IMR-90 (cell line): ENCODE measurements at regions not wholly inside any gene's neighbourhood (a gene's known extent, or its start where the extent isn't known, plus 50 kb on each side); places are given as distances from the start of the nearest gene placed in this dataset.

Experiments
- ATAC-seq: fragments of 200-7000 bp; cut with Tn5 transposase; 2 replicates; pipeline ENCODE4 v1.9.1; 2020; ENCODE audit warnings: low read depth, mild to moderate bottlenecking, moderate library complexity
- BruUV-seq: library from RNA; stranded (reverse); fragments of 400-500 nt; replicated peaks from 2 replicates; lab custom pipeline; 2021; lab: Mats Ljungman, UMichigan
- CTCF ChIA-PET: fragments of 300-600 bp; formaldehyde crosslinking; extraction: SDS; loops from one replicate; lab custom pipeline; 2021; ENCODE audit warnings: antibody characterized with exemption; lab: Yijun Ruan, JAX
- POLR2A ChIA-PET: fragments of 300-600 bp; sonication (Branson Sonifier 250); formaldehyde crosslinking; loops from one replicate; lab custom pipeline; 2022; ENCODE audit warnings: antibody characterized with exemption; ENCODE audit not compliant: unreplicated experiment; lab: Charles Lee
- DNase-seq: peaks from one replicate; pipeline ENCODE4 v3.0.0; 2013
- H2AFZ ChIP-seq: replicated peaks from 2 replicates; pipeline ENCODE3; 2013; ENCODE audit warnings: low read length, mild to moderate bottlenecking; ENCODE audit not compliant: poor library complexity
- H2AK5ac ChIP-seq: 2 replicates; pipeline ENCODE4 v1.6.1; 2013; ENCODE audit warnings: low read depth, low read length, inconsistent platforms
- H2AK9ac ChIP-seq: replicated peaks from 2 replicates; pipeline ENCODE3; 2013; ENCODE audit warnings: mild to moderate bottlenecking, low read depth, low read length, moderate library complexity; ENCODE audit not compliant: poor library complexity
- H2BK120ac ChIP-seq: 2 replicates; pipeline ENCODE4 v1.6.1; 2013; ENCODE audit warnings: low read depth, low read length, inconsistent platforms
- H2BK15ac ChIP-seq: 3 replicates; pipeline ENCODE4 v1.6.1; 2013; ENCODE audit warnings: low read depth, low read length, inconsistent platforms
- H2BK20ac ChIP-seq: 2 replicates; pipeline ENCODE4 v1.6.1; 2013; ENCODE audit warnings: low read depth, mild to moderate bottlenecking, inconsistent platforms, low read length, moderate library complexity
- H2BK5ac ChIP-seq: 2 replicates; pipeline ENCODE4 v1.6.1; 2013; ENCODE audit warnings: mild to moderate bottlenecking, low read depth, low read length, inconsistent platforms; ENCODE audit not compliant: poor library complexity, severe bottlenecking
- H3K14ac ChIP-seq: replicated peaks from 2 replicates; pipeline ENCODE4 v1.6.1; 2013; ENCODE audit warnings: low read depth, low read length, inconsistent platforms
- H3K18ac ChIP-seq: 2 replicates; pipeline ENCODE4 v1.6.1; 2013; ENCODE audit warnings: low read depth, low read length, control low read depth
- H3K23ac ChIP-seq: 2 replicates; pipeline ENCODE4 v1.6.1; 2013; ENCODE audit warnings: low read depth, low read length, inconsistent platforms
- H3K27ac ChIP-seq: 2 replicates; pipeline ENCODE4 v1.5.1; 2013; ENCODE audit warnings: mild to moderate bottlenecking, control low read depth, low read length; ENCODE audit not compliant: insufficient read depth
- H3K27me3 ChIP-seq: 2 replicates; pipeline ENCODE4 v1.6.1; 2013; ENCODE audit warnings: low read length; ENCODE audit not compliant: control insufficient read depth, insufficient read depth
- H3K36me3 ChIP-seq: 2 replicates; pipeline ENCODE4 v1.6.1; 2013; ENCODE audit warnings: low read length, mixed read lengths; ENCODE audit not compliant: control insufficient read depth, insufficient read depth
- H3K4ac ChIP-seq: 2 replicates; pipeline ENCODE4 v1.6.1; 2013; ENCODE audit warnings: low read depth, low read length, inconsistent platforms
- H3K4me1 ChIP-seq: 2 replicates; pipeline ENCODE4 v1.6.1; 2013; ENCODE audit warnings: low read length, mixed read lengths; ENCODE audit not compliant: control insufficient read depth, insufficient read depth
- H3K4me2 ChIP-seq: 2 replicates; pipeline ENCODE4 v1.6.1; 2013; ENCODE audit warnings: low read depth, mild to moderate bottlenecking, control low read depth, low read length, moderate library complexity
- H3K4me3 ChIP-seq: 2 replicates; pipeline ENCODE4 v1.5.1; 2013; ENCODE audit warnings: low read depth, mild to moderate bottlenecking, control low read depth, low read length, moderate library complexity; ENCODE audit not compliant: insufficient read depth
- H3K56ac ChIP-seq: 2 replicates; pipeline ENCODE4 v1.6.1; 2013; ENCODE audit warnings: low read length, inconsistent platforms; ENCODE audit not compliant: insufficient read depth; ENCODE audit errors: extremely low read depth
- H3K79me1 ChIP-seq, 2 experiments: 2 replicates each; pipeline ENCODE4 v1.6.1; 2013; ENCODE audit warnings: low read length in 2 of 2, inconsistent platforms in 1 of 2, low read depth in 1 of 2
- H3K9ac ChIP-seq: 2 replicates; pipeline ENCODE4 v1.6.1; 2013; ENCODE audit warnings: low read depth, low read length, control low read depth
- H3K9me1 ChIP-seq: 2 replicates; pipeline ENCODE4 v1.6.1; 2013; ENCODE audit warnings: low read length, inconsistent platforms; ENCODE audit not compliant: insufficient read depth
- H3K9me3 ChIP-seq: 2 replicates; pipeline ENCODE4 v1.6.1; 2013; ENCODE audit warnings: low read length; ENCODE audit not compliant: control insufficient read depth, insufficient read depth
- H4K20me1 ChIP-seq: 2 replicates; pipeline ENCODE4 v1.6.1; 2013; ENCODE audit warnings: low read length, inconsistent platforms; ENCODE audit not compliant: insufficient read depth
- H4K5ac ChIP-seq: 2 replicates; pipeline ENCODE4 v1.6.1; 2013; ENCODE audit warnings: mild to moderate bottlenecking, low read depth, low read length, control low read depth
- H4K8ac ChIP-seq, 2 experiments: 2 replicates each; pipeline ENCODE4 v1.6.1; 2013; ENCODE audit warnings: low read depth in 2 of 2, low read length in 2 of 2, control low read depth in 1 of 2, inconsistent platforms in 1 of 2
- H4K91ac ChIP-seq: 2 replicates; pipeline ENCODE4 v1.6.1; 2013; ENCODE audit warnings: low read depth, low read length, inconsistent platforms; ENCODE audit not compliant: insufficient read depth
- BHLHE40 ChIP-seq: fragments of 150-350 bp; IDR thresholded peaks from 2 replicates; pipeline ENCODE4 v1.6.1; 2016; ENCODE audit warnings: mild to moderate bottlenecking, low read depth, low read length
- CEBPB ChIP-seq: IDR thresholded peaks from 2 replicates; pipeline ENCODE4 v1.6.1; 2012; ENCODE audit warnings: low read depth, low read length, improper control_type of control experiment
- MAFK ChIP-seq: IDR thresholded peaks from 2 replicates; pipeline ENCODE4 v1.6.1; 2012; ENCODE audit warnings: low read depth, low read length, improper control_type of control experiment
- MAZ ChIP-seq: IDR thresholded peaks from 2 replicates; pipeline ENCODE4 v1.6.1; 2012; ENCODE audit warnings: low read depth, mild to moderate bottlenecking, low read length, improper control_type of control experiment, moderate library complexity, borderline replicate concordance
- RFX5 ChIP-seq: IDR thresholded peaks from 2 replicates; pipeline ENCODE4 v1.8.0; 2012; ENCODE audit warnings: low read depth, mild to moderate bottlenecking, low read length, moderate library complexity
- SMC3 ChIP-seq: fragments of 150-350 bp; IDR thresholded peaks from 2 replicates; pipeline ENCODE4 v1.6.1; 2016; ENCODE audit warnings: low read depth, mild to moderate bottlenecking, antibody characterized with exemption, low read length, moderate library complexity
- WGBS, 2 experiments: methylation state at CpG; one replicate each; pipeline versions ENCODE4 v1.1.5 to v1.1.7; 2013; ENCODE audit warnings: missing lambda C conversion rate in 2 of 2; ENCODE audit not compliant: insufficient read length in 1 of 2; ENCODE audit errors: extremely low coverage in 2 of 2; 5-methylcytosine and 5-hydroxymethylcytosine counted together
- dilution Hi-C: fragments of 300-500 bp; cut with HindIII; formaldehyde crosslinking; loops from one replicate; pipeline ENCODE4 v1.14.3; 2018; ENCODE audit warnings: low sequenced_read_pairs; ENCODE audit not compliant: unreplicated experiment
- in situ Hi-C: fragments of 300-500 bp; cut with MboI; formaldehyde crosslinking; loops from 3 replicates; pipeline ENCODE4 v1.14.3; 2019; ENCODE audit warnings: low sequenced_read_pairs, inconsistent platforms, mixed read lengths
- intact Hi-C: fragments of 100-400 bp; cut with micrococcal nuclease; formaldehyde crosslinking; loops from 2 replicates; pipeline ENCODE4 v1.10.0; 2022
- TF ChIP-seq, protein P1 (sequence below): conservative IDR thresholded peaks from 2 replicates; pipeline ENCODE4 v1.5.1; 2012; ENCODE audit warnings: mild to moderate bottlenecking, low read depth, low read length, improper control_type of control experiment

DNA sequence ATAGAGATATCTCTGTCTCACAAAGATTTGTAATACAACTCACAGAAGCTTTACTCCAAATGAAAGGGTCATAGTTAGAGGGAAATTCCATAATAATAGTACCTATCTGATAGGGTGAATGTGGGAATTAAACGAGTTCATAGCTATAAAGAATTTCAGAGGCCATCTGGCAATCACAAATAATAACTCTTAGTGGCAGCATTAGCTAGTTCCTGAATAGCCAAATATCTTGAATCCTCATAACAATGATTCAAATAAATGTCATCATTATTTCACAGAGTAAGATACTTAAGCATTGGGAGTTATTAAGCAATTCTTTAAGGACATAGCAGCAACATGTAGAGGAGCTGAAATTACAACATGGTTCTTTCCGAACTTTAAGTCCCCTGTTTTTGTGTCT lies 1265.0 kb upstream of the PIK3C3 start:
- Histone ChIP-seq H2BK5ac (no peak overlapping the region), H2BK20ac (no peak overlapping the region), H3K56ac (no peak overlapping the region), H2AFZ (no peak overlapping the region), H2AK5ac (no peak overlapping the region), H3K23ac (no peak overlapping the region), H3K9me1 (no peaks in the 10 kb centered on the region), H4K91ac (no peak overlapping the region), H4K8ac (no peak overlapping the region), H4K20me1 (no peaks in the 10 kb centered on the region), H3K27me3 (no peaks in the 10 kb centered on the region; the same call in 1 of the 2 replicates), H3K79me1 (no peaks in the 10 kb centered on the region), H3K9ac (no peak overlapping the region), H2BK120ac (no peak overlapping the region), H2AK9ac (no peak overlapping the region), H2BK15ac (no peak overlapping the region), H3K4me3 (no peak overlapping the region), H3K4ac (no peak overlapping the region), H3K14ac (no peak overlapping the region), H3K27ac (no peak overlapping the region), H3K36me3 (no peaks in the 10 kb centered on the region), H3K4me1 (no peaks in the 10 kb centered on the region), H3K4me2 (no peak overlapping the region), H3K18ac (no peak overlapping the region), H4K5ac (no peak overlapping the region), H3K9me3 (no peaks in the 10 kb centered on the region)
- TF ChIP-seq, protein P1, sequence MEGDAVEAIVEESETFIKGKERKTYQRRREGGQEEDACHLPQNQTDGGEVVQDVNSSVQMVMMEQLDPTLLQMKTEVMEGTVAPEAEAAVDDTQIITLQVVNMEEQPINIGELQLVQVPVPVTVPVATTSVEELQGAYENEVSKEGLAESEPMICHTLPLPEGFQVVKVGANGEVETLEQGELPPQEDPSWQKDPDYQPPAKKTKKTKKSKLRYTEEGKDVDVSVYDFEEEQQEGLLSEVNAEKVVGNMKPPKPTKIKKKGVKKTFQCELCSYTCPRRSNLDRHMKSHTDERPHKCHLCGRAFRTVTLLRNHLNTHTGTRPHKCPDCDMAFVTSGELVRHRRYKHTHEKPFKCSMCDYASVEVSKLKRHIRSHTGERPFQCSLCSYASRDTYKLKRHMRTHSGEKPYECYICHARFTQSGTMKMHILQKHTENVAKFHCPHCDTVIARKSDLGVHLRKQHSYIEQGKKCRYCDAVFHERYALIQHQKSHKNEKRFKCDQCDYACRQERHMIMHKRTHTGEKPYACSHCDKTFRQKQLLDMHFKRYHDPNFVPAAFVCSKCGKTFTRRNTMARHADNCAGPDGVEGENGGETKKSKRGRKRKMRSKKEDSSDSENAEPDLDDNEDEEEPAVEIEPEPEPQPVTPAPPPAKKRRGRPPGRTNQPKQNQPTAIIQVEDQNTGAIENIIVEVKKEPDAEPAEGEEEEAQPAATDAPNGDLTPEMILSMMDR: no peak
- TF ChIP-seq BHLHE40: no peak
- no peak for TF ChIP-seq CEBPB
- TF ChIP-seq MAZ: no peak
- no peak for TF ChIP-seq SMC3
- TF ChIP-seq RFX5: no peak
- no peak for TF ChIP-seq MAFK
- ChIA-PET CTCF (interaction anchor here (0.6 to 0.8 kb wide), 3 partner anchors 19 to 1098 kb away, joined by 3 read pairs; no protein-coding TSS in a partner anchor), POLR2A (no interaction called here)
- no TSS peak for BruUV-seq
- dilution Hi-C loops: no loop called here
- in situ Hi-C loops: no loop called here
- no CpG with 5 or more reads among the region's 2 CpGs for WGBS, 2 experiments
- DNase-seq (no peak), ATAC-seq (no peak)
- intact Hi-C loops: no loop called here
